BE2C (cell line): ENCODE measurements at regions not wholly inside any gene's neighbourhood (a gene's known extent, or its start where the extent isn't known, plus 50 kb on each side); places are given as distances from the start of the nearest gene placed in this dataset.

Experiments
- DNase-seq: peaks from one replicate; pipeline ENCODE4 v3.0.0-alpha.2; 2020
- H3K27me3 ChIP-seq: fragments of 250-450 bp; sonication (Bioruptor Pico); 2 replicates; pipeline ENCODE4 v1.5.1; 2020; ENCODE audit warnings: mild to moderate bottlenecking
- H3K36me3 ChIP-seq: fragments of 250-450 bp; sonication (Bioruptor Pico); 2 replicates; pipeline ENCODE4 v1.5.1; 2020; ENCODE audit warnings: mild to moderate bottlenecking
- H3K4me1 ChIP-seq: fragments of 250-450 bp; sonication (Bioruptor Pico); 2 replicates; pipeline ENCODE4 v1.5.1; 2020
- H3K4me3 ChIP-seq: 2 replicates; pipeline ENCODE4 v1.5.1; 2011; ENCODE audit warnings: low read depth, low read length
- H3K9me3 ChIP-seq: fragments of 250-450 bp; sonication (Bioruptor Pico); 2 replicates; pipeline ENCODE4 v1.5.1; 2020
- TF ChIP-seq, protein P1 (sequence below): IDR thresholded peaks from 2 replicates; pipeline ENCODE4 v1.5.1; 2012; ENCODE audit warnings: mild to moderate bottlenecking, low read depth, low read length

GRCh38 chr4:59248313-59248712, 1951.8 kb upstream of the ADGRL3 start:
- no peaks in the 10 kb centered on the region for H3K9me3 ChIP-seq
- no peaks in the 10 kb centered on the region for H3K4me1 ChIP-seq
- TF ChIP-seq, protein P1, sequence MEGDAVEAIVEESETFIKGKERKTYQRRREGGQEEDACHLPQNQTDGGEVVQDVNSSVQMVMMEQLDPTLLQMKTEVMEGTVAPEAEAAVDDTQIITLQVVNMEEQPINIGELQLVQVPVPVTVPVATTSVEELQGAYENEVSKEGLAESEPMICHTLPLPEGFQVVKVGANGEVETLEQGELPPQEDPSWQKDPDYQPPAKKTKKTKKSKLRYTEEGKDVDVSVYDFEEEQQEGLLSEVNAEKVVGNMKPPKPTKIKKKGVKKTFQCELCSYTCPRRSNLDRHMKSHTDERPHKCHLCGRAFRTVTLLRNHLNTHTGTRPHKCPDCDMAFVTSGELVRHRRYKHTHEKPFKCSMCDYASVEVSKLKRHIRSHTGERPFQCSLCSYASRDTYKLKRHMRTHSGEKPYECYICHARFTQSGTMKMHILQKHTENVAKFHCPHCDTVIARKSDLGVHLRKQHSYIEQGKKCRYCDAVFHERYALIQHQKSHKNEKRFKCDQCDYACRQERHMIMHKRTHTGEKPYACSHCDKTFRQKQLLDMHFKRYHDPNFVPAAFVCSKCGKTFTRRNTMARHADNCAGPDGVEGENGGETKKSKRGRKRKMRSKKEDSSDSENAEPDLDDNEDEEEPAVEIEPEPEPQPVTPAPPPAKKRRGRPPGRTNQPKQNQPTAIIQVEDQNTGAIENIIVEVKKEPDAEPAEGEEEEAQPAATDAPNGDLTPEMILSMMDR, result no peak
- no peaks in the 10 kb centered on the region for H3K27me3 ChIP-seq
- no peaks in the 10 kb centered on the region for H3K36me3 ChIP-seq
- H3K4me3 ChIP-seq, result no peak overlapping the region
- no peak for DNase-seq

DNA sequence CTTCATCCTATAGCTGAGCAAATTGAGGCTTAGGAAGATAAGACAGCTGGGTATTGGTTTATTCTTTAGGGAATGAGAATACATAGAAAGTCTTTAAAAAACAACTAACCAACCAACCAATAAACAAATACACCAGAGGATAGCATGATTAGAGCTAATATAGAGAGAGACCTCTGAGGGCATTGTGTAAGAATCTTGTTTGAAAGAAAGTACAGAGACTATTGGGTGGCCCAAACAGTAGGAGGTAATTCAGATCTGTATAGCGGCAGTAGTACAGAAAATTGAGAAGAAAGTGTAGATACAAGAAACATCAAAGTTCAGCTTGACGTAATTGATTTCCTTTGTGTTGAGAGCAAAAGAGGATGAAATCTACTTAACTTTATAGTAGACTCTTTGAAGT, 1951.0 kb upstream of the ADGRL3 start:
- H3K4me1 ChIP-seq, result no peaks in the 10 kb centered on the region
- no peaks in the 10 kb centered on the region for H3K9me3 ChIP-seq
- DNase-seq, result no peak
- TF ChIP-seq, protein P1, result no peak
- H3K36me3 ChIP-seq, result no peaks in the 10 kb centered on the region
- H3K4me3 ChIP-seq, result no peak overlapping the region
- H3K27me3 ChIP-seq, result no peaks in the 10 kb centered on the region

DNA sequence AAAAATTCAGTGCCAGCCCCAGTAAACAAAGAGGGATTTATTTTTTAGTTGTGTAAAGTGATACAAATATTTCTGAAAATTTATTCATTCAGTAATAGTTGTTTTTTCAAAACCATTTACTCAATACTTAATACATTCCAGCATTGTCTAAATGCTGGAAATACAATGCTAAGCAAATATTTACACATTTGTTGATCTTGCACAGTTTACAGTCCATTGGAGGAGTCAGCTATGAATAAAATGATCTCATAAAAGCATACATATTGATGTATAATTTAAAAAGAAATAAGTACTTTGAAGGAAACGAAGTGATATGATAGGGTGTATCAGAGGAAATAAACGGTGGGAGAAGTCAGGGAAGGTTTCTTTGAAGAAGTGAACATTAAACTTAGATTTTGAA, 1942.1 kb upstream of the ADGRL3 start:
- no peak for DNase-seq
- Histone ChIP-seq H3K4me3 (no peak overlapping the region), H3K9me3 (no peaks in the 10 kb centered on the region), H3K36me3 (no peaks in the 10 kb centered on the region), H3K27me3 (no peaks in the 10 kb centered on the region), H3K4me1 (no peaks in the 10 kb centered on the region)
- TF ChIP-seq, protein P1, result no peak

GRCh38 chr4:59307609-59308008, 1892.5 kb upstream of the ADGRL3 start:
- TF ChIP-seq, protein P1, result no peak
- H3K36me3 ChIP-seq, result no peaks in the 10 kb centered on the region
- H3K27me3 ChIP-seq, result no peaks in the 10 kb centered on the region
- H3K9me3 ChIP-seq, result no peaks in the 10 kb centered on the region
- no peak for DNase-seq
- H3K4me3 ChIP-seq, result no peak overlapping the region
- H3K4me1 ChIP-seq, result no peaks in the 10 kb centered on the region

GRCh38 chr4:59314637-59315036, 1885.5 kb upstream of the ADGRL3 start:
- Histone ChIP-seq H3K4me3 (no peak overlapping the region), H3K4me1 (no peaks in the 10 kb centered on the region), H3K27me3 (no peaks in the 10 kb centered on the region), H3K9me3 (no peaks in the 10 kb centered on the region; the same call in 1 of the 2 replicates), H3K36me3 (no peaks in the 10 kb centered on the region)
- TF ChIP-seq, protein P1, result no peak
- DNase-seq, result no peak

DNA sequence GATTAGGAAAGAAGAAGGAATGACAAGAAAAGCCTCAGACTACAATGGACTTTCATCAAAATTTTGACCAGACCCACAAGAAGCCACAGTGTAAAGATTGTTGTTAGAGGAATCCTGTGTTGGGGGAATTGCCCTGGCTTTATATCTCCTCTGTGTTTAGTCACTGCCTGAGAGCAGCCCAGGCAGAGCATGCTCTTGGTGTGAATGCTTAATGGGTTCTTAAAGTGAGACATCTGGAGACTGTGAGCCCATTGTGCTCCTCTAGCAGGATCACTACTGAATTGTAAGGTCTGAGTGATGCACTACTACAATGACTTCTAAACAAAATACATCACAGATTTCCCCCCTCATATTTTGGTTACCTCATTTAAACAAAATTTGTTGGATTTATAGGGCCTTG, 1860.5 kb upstream of the ADGRL3 start:
- DNase-seq, result no peak
- no peak overlapping the region for H3K4me3 ChIP-seq
- H3K4me1 ChIP-seq, result no peaks in the 10 kb centered on the region
- no peaks in the 10 kb centered on the region for H3K36me3 ChIP-seq
- no peaks in the 10 kb centered on the region for H3K9me3 ChIP-seq
- TF ChIP-seq, protein P1, result no peak
- no peaks in the 10 kb centered on the region for H3K27me3 ChIP-seq
